CD4-positive, alpha-beta T cell treated with Interferon gamma for 1 hour (primary cell): ENCODE measurements at regions not wholly inside any gene's neighbourhood (a gene's known extent, or its start where the extent isn't known, plus 50 kb on each side); places are given as distances from the start of the nearest gene placed in this dataset.
"Not testable (repeated sequence)": the region's sequence is repeated elsewhere in the genome, so short reads cannot be mapped to it uniquely, and the experiment has no call there.

ENCODE experiments used
- DNase-seq: peaks from one replicate; pipeline ENCODE4 v3.0.0-alpha.2; 2020

DNA sequence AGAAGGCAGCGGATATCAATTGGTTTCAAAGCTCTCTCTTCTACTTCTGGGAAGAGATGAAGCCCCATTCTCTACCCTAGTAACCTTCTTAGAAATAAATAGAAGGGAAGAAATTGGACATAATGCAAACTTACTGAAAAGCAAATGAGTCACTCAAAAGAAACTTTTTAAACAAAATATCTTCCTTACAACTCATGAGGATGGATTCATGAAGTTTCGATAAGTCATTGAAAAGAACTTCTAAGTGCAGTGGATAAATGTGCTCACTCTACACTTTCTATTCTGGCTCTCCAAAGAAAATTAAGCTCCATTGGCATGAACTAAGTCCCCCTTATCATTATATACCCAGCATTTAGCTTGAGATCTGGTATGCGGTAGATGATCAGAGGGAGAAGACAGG, 899.5 kb downstream of the RPS29 start:
- no peak for DNase-seq

DNA sequence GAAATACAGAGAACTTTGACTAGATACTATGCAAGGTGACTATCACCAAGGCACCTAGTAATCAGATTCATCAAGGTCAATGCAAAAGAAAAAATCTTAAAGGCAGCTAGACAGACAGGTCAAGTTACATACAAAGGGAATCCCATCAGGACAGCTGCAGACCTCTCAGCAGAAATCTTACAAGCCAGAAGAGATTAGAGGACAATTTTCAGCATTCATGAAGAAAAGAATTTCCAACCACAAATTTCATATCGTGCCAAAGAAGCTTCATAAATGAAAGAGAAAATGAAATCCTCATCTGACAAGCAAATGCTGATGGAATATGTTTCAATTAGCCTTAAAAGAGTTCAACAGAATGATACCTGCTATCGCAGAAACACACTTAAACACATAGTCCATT, 913.7 kb downstream of the RPS29 start:
- DNase-seq: no peak

DNA sequence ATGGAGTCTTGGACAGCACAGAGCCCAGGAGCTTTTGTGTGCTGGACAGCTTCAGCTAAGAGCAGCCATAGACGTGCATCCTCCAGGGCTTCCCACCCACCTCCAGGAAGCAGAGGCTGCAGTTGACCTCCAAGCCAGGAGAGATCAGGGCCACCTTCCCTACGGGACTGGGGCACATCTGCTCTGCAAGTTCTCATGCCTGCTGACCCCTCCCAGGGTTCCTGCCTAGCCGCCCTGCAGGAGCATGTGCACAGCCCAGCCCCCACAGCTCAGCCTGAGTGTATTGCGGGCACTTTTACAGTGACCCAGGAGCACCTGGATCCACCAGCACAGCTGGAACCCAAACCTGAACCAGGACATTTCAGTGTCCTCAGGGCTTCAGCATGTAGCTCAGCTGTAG, 915.2 kb downstream of the RPS29 start:
- no peak for DNase-seq

DNA sequence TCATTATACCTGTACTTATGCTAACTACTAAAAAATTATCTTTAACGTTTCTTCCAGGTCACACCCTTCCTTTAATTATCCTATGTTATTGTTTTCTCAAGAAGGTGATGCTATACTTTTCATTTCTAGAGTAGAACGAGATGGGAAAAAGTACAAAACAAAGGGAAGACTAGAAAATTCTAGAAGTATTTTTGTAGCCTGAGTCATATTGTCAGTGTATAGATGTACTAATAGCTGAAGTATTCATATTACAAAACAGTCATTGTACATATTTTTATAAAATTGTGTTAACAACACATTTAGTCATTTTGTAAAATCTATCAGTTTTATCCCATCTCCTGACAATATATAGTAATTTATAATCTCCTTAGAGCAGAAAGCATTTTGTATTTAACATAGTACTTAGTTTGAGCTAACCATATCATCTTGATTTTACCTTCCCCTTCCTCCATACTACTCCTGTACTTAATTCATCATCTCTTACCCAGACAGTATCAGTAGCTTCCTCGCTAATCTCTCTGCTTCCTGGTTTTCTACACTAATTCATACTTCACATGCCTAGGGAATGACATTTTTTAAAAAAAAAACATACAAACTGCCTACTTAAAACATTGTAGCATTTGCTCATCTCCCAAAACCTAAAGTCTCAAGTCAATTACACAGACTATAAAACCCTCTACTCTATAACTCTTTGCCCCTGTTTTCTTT, 920.9 kb downstream of the RPS29 start:
- no peak for DNase-seq

DNA sequence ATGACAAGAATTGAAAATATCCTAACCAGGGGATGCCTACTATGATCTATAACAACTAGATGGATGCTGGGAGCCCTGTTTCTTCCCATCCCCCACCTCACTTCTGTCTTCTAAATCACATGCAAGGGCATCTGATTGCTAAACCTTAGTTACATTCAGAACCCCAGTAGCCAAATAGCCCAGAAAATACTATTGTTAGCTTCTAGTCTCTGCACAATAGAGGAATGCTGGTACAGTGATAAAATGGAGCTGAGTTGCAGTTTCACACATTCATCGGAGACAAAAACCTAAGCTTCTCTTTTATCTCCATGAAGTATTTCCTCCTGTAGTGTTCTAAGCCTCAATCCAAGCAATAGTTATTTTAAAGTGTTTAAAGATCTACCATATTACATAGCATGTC, 942.9 kb downstream of the RPS29 start:
- DNase-seq: no peak

DNA sequence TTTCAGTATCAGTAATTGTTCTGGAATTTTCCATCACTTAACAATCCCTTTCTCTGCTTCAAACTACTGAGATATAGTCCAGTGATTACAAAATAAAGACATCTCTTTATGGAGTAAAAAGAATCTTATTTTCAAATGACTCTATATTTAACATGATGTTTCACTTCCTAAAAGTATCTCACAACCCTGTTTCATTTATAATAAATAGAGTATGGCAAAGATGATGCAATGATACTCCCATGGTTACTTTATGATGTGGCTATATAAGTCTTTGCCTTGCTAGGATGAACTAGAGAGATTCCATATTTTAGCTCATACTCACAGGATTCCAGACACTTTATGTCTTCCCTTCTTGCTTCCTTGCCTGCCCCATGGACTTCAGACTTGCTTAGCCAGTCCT, 953.5 kb upstream of the MDGA2 start:
- no peak for DNase-seq

DNA sequence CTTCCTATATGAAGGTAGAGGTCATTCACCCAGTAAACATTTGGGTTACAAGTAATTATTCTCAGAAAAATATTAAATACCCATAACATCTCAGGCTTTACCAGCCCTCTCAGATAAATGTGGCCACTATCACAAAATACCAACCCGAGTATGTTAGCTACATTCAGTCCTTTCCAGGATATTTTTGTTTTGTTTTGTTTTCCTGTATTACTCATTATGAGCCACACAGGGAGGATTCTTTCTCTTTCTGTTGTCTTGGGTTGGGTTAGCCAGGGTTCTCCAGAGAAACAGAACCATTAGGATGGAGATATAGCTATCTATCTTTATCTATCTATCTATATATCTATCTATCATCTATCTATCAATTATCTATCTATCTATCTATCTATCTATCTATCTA, 947.6 kb upstream of the MDGA2 start:
- no peak for DNase-seq

DNA sequence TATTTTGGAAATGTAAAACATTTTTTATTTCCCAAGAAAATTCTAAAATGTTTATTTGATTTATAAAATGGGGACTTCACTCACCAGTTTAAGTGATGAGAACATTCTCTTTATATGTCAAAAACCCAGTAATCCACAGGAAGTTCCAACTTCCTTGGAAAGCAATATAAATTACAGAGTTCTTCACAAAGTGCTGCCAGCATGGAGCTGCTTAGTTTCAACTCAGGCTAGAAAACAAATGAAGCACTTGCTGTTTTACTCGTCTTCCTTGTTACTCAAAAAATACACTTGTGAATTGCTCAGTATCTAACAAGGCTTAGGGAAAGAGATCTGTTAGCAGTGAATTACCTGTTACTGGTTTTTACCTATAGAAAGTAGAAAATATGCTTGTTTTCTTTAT, 942.7 kb upstream of the MDGA2 start:
- DNase-seq: no peak

DNA sequence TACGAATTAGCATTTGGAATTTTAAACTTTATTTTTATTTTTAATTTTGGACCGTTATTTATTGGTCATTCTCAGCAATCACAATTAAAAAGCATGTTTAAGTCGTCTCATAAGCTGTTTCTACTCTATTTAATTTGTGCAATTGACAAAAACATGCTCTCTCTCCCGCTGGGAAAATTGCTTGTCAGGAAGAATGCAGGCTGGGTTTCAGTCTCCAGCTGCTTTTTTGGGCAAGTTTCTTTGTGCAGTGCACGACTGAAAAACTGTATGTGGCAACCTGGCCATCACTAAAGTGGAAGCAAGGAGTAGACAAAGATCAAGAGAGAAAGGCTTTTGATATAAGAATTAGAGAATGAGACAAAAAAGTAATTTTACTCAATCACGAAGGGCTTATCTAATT, 941.5 kb upstream of the MDGA2 start:
- no peak for DNase-seq

DNA sequence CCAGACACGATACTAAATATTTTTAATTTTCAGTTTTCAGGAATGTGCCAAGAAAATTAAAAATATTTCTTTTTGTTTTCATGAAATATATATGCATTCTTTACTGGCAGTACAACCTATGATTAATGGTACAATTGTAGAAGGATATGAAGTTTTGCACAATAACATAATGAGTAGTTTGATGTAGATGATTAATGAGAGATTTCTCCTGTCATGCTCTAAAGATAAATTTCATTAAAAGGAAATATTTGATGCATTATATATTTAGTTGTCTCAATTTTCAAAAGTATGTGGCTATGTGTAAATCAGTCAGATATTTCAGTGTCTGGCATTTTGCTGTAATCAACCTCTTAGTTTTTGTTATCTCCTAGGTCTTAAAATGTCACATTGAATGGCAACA, 940.2 kb upstream of the MDGA2 start:
- no peak for DNase-seq

DNA sequence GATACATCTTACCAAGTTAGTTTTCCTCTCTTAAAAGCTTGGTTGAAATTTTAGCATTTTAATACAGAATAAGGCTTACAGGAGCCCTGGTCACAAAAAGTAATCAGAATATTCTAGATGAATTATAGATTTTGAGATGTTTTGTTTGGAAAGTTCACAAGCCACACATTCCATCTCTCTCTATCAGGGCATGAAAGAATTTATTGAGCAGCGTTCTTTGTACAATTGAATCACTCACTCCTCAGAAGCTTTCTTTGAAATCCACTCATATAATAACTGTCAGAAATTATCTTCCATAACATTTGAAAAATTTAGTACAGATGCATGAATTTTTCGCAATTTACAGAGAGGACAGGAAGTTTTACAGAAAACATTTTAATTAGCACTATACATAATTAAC, 938.6 kb upstream of the MDGA2 start:
- no peak for DNase-seq

DNA sequence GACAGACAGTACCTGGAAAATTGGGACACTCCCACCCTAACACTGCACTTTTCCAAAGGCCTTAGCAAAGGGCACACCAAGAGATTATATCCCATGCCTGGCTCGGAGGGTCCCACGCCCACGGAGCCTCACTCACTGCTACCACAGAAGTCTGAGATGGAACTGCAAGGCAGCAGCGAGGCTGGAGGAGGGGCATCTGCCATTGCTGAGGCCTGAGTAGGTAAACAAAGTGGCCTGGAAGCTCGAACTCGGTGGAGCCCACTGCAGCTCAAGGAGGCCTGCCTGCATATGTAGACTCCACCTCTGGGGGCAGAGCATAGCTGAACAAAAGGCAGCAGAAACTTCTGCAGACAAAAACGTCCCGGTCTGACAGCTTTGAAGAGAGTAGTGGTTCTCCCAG, 931.6 kb upstream of the MDGA2 start:
- not testable (repeated sequence) for DNase-seq

DNA sequence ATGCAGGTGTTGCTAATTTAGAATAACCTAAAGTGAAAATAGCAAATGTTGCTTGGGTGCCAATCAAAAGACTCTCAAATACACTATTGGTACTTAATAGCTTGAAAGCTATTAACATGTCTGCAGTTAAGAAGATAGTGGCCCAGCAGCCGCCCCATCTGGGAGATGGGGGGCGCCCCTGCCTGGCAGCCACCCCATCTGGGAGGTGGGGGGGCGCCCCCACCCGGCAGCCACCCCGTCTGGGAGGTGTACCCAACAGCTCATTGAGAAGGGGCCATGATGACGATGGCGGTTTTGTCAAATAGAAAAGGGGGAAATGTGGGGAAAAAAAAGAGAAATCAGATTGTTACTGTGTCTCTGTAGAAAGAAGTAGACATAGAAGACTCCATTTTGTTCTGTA, 923.1 kb upstream of the MDGA2 start:
- no peak for DNase-seq

DNA sequence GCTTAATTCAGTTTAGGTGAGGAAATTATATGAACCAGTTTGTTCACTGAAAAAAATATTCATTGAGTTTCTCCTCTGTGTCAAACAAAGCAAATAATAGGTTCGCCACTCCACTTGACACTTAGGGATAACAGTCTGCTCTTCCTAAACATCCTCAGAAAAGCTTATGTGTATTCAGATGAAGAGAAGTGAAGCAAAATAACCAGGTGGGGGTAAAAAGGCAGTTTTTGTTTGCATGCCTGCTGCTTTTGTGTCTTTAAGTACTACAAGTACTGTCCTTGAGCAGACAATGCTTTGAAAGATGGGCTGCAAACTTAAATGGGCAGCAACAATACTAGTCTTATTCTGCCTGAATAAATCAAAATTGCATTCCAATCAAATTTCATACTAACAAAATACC, 910.7 kb upstream of the MDGA2 start:
- no peak for DNase-seq

DNA sequence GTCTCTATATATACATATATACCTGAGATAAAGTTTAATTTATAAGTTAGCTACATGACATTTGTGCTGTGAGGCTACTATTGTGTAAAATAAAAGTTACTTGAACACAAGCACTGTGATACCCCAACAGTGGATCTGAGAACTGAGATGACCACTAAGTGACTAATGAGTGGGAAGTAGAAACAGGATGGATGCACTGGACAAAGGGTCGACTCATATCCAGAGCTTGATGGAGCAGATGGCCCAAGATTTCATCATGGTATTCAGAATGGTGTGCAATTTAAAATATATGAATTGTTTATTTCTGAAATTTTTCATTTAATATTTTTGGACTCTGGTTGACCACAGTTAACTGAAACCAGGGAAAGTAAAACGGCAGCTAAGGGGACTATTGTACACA, 908.6 kb upstream of the MDGA2 start:
- DNase-seq: no peak

DNA sequence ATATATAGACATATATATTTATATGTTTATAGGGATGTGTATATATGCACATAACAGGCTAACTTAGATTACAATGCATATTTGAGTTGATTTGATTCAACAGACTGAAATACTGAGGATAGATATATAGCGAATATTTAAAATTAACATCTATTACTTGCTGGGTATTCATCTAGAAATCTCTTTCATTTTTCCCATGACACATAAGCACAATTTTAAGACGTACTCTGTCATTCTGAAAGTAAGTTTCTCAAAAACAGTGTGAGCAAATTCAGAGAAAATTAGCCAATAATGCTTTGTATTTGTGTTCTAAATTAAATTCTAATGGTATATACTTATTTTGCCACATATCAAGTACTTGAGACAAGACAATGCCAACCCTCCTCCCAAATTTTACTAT, 907.5 kb upstream of the MDGA2 start:
- DNase-seq: no peak

DNA sequence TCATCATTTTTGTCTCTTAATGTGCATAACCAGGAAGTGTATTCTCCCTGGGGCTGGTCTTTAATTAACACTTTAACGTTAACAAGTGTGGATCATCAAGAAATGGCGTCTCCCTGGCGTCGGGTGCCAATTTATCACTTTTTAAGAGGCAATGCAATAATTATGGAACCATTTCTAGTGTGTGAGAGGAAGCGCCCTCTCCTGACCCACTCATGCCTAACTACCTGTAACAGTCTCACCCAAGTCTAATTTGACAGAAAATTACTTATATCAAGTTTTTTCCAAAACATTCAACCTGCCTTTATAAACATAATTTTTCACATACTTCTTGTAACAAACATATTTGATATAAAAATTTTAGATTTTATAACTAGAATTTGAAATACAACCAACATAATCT, 905.3 kb upstream of the MDGA2 start:
- no peak for DNase-seq

DNA sequence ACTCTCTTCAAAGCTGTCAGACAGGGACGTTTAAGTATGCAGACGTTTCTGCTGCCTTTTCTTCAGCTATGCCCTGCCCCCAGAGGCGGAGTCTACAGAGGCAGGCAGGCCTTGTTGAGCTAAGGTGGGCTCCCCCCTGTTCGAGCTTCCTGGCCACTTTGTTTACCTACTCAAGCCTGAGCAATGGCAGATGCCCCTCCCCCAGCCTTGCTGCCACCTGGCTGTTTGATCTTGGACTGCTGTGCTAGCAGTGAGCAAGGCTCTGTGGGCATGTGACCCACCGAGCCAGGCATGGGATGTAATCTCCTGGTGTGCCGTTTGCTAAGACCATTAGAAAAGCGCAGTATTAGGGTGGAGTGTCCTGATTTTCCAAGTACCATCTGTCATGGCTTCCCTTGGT, 900.4 kb upstream of the MDGA2 start:
- DNase-seq: no peak

DNA sequence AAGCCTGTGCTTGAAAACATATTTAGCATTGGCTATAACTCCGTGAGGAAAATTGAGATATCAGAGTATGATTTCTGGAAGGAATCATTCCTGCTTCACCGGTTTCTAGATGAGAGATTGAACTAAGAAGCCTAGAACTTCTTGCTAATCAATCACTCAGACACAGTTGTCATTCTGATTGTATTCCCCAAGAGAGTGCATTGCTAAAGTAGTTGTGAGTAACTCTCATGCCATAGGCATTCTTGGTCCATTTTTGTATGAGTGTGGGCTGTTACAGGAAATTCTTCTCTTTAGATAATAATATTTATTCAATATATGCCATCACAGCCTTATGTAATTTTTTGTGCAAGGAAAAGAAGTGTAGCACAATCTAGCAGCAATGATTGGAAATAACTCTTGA, 893.3 kb upstream of the MDGA2 start:
- no peak for DNase-seq

DNA sequence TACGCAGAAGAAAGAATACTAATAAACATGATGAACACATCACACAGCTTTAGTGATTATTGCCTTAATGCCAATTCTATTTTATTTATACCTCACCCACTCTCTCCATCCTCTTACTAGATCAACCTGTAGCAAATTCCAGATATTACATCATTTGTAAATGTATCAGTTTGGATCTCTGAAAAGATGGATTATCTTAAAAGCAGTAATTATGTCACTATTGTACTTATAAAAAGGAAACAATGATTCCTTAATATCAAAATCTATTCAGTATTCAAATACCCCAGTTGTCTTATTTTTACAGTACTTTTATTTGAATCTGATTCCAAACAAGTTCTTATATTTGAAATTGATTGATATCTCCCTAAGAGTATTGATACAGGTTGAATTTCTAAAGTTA, 892.8 kb upstream of the MDGA2 start:
- no peak for DNase-seq

DNA sequence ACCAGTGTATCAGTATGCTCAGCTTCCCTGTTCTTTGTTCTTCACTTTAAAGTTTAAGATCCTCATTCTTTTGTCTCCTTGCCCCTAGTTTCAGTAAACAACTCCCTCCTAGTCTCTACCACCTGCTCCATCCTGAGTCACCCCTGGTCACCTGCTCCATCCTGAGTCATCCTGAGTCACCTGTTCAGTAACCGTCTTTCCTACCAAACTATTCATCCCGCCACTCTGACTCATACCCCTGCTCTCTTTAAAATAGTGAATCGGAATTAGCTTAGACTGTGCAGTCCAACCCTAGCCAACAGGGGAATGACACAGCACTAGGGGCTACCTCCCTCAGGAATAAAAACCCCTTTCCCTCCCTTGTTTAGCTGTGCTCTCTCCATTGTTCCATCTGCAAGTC, 888.1 kb upstream of the MDGA2 start:
- DNase-seq: no peak

DNA sequence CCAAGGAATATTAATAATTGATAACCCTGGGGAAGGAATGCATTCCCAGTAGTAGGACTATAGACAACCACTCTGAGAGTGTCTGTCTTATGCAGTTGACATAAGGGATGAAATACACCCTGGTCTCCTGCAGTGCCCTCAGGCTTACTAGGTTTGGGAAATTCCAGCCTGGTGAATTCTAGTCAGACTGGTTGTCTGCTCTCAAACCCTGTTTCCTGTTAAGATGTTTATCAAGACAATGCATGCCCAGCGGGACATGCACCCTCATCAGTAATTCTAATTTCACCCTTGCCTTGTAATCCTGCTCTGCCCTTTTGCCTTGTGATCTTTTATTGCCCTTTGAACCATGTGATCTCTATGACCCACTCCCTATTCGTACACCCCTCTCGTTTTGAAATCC, 886.0 kb upstream of the MDGA2 start:
- DNase-seq: not testable (repeated sequence)

DNA sequence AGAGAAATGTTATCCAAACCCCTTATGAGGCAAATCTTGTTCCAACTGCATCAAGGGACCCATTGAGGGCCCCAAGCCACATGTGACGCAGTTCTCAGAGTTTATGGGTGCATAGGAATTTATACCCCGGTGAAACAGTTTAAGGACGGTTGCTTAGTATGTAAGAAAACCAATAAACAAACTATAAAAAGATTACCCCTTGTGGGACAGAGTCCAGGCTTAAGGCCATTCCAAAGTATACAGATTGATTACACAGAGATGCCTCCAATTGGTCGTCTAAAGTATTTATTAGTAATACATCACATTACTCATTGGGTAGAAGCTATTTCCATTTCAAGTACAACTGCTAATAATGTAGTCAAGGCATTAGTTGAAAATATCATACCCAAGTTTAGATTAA, 885.0 kb upstream of the MDGA2 start:
- no peak for DNase-seq

DNA sequence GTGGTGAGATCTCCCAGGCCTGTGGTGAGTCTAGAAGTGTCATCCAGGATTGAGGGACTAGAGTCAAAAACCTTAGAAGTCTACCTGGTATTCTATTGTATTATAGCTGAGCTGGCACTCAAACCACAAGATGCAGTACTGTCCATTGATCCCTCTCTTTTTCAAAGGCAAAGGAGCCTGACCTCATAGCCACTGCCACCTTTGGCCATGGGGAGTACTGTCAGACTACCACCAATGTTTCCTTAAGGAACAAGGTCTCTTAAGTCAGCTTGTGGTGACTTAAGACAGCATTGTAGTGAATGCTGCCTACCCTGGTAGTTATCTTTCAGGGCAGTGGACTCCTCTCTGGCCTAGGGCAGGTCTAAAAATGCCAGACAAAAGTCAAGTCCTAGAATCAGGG, 878.0 kb upstream of the MDGA2 start:
- no peak for DNase-seq

DNA sequence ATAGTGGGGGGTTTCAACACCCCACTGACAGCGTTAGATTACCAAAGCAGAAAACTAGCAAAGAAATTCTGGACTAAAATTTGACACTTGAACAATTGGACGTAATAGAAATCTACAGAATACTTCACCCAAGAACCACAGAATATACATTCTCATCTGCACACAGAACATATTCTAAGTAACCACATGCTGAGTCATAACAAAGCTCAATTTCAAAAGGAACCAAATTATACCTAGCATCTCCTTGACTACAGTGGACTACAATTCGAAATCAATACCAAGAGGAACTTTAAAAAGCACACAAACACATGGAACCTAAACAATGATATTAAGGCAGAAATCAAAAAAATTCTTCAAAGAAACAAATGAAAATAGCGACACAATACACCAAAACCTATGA, 871.6 kb upstream of the MDGA2 start:
- DNase-seq: no peak

DNA sequence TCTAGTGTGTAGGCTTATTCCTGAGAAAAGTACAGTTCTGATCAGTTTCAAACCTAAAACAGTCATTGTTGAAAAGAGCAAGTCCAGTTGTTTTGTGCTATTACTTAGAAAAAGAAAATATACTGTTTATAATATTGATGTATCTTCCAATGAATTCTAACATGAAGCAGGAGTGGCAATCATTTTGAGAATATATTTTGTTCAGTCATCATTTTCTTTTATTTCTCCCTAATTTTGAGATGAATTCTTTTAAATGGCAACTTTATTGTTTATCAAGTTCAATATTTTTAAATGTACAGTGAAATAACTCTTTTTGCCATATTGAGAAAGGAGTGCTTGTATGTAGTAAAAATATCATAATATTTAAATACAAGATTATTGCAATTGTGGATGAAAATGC, 862.2 kb upstream of the MDGA2 start:
- DNase-seq: no peak
